GM19351 (cell line): ENCODE measurements at regions not wholly inside any gene's neighbourhood (a gene's known extent, or its start where the extent isn't known, plus 50 kb on each side); places are given as distances from the start of the nearest gene placed in this dataset.

Experiments used
- ATAC-seq: cut with Tn5 transposase; IDR thresholded peaks from one replicate; pipeline ENCODE4 v1.9.1; 2021; ENCODE audit warnings: mild to moderate bottlenecking, moderate library complexity; ENCODE audit not compliant: unreplicated experiment

GRCh38 chr3:6518709-6519345 is 342.1 kb upstream of the GRM7 start:
- no peak for ATAC-seq

GRCh38 chr3:6521369-6522113 is 339.4 kb upstream of the GRM7 start:
- no peak for ATAC-seq

GRCh38 chr3:6522191-6522590 is 338.7 kb upstream of the GRM7 start:
- no peak for ATAC-seq

- ATAC-seq: no peak
Observed at GRCh38 chr3:6523043-6523442, 337.9 kb upstream of the GRM7 start.

- ATAC-seq: no peak
Observed at GRCh38 chr3:6524479-6524878, 336.4 kb upstream of the GRM7 start.

GRCh38 chr3:6526321-6526720 is 334.6 kb upstream of the GRM7 start:
- ATAC-seq: no peak

GRCh38 chr3:6526861-6527260 is 334.1 kb upstream of the GRM7 start:
- ATAC-seq: peak; percentile 62

- peak; percentile 60 for ATAC-seq
Observed at GRCh38 chr3:6528951-6529350, 332.0 kb upstream of the GRM7 start.

- no peak for ATAC-seq
Observed at GRCh38 chr3:6531153-6531552, 329.8 kb upstream of the GRM7 start.

GRCh38 chr3:6532101-6532500 is 328.8 kb upstream of the GRM7 start:
- no peak for ATAC-seq

GRCh38 chr3:6540981-6541380 is 319.9 kb upstream of the GRM7 start:
- ATAC-seq: no peak

GRCh38 chr3:6542795-6543194 is 318.1 kb upstream of the GRM7 start:
- ATAC-seq: no peak

GRCh38 chr3:6549296-6549695 is 311.6 kb upstream of the GRM7 start:
- no peak for ATAC-seq

GRCh38 chr3:6551165-6551564 is 309.8 kb upstream of the GRM7 start:
- no peak for ATAC-seq

GRCh38 chr3:6560259-6560658 is 300.7 kb upstream of the GRM7 start:
- no peak for ATAC-seq

GRCh38 chr3:6567241-6567640 is 293.7 kb upstream of the GRM7 start:
- ATAC-seq: no peak

- ATAC-seq: no peak
Observed at GRCh38 chr3:6568999-6569493, 291.9 kb upstream of the GRM7 start.

- no peak for ATAC-seq
Observed at GRCh38 chr3:6571448-6571847, 289.5 kb upstream of the GRM7 start.

GRCh38 chr3:6577584-6577983 is 283.3 kb upstream of the GRM7 start:
- no peak for ATAC-seq

- no peak for ATAC-seq
Observed at GRCh38 chr3:6578526-6578925, 282.4 kb upstream of the GRM7 start.

GRCh38 chr3:6580808-6581207 is 280.1 kb upstream of the GRM7 start:
- no peak for ATAC-seq

- ATAC-seq: no peak
Observed at GRCh38 chr3:6585360-6585759, 275.6 kb upstream of the GRM7 start.

GRCh38 chr3:6600237-6600636 is 260.7 kb upstream of the GRM7 start:
- ATAC-seq: no peak
